ENCODE measurements at regions not wholly inside any gene's neighbourhood (a gene's known extent, or its start where the extent isn't known, plus 50 kb on each side); places are given as distances from the start of the nearest gene placed in this dataset.

DNA sequence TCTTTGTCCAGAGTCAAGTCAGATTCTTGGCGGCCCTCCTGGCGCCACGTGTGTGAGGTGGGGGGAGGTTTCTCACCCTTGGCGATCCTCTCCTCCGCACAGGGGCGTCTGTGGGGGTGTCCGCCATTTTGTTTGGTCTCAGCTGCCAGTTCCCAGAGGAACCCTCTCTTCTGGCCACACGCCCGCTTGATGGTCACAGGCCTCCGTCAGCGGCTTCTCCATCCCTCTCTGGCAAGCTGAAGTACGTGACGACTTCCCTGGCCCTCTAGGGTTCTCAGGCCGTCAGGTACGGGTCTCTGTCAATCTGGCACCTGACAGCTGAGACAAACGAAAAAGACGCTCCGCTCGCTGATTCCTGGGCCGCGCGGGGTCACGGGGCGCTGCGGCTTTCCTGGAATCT lies 272.6 kb downstream of the TRIML1 start:
- Histone ChIP-seq H2AK9ac (replicated peaks; ENCODE audit: low read depth, low read length, poor library complexity) (no peak overlapping the region), H2BK20ac (ENCODE audit: low read depth, low read length) (no peak overlapping the region), H3K9me1 (ENCODE audit: insufficient read depth, low read length) (peaks cover 3% of the 10 kb centered on the region; the same call in 1 of the 2 replicates), H3K23ac (ENCODE audit: low read depth, low read length) (no peak overlapping the region), H3K4me3 (ENCODE audit: insufficient read depth, low read depth, low read length) (no peak overlapping the region), H3K56ac (ENCODE audit: extremely low read depth, insufficient read depth, low read length) (no peak overlapping the region), H4K20me1 (ENCODE audit: insufficient read depth, low read length) (no peaks in the 10 kb centered on the region), H2AFZ (replicated peaks; ENCODE audit: low read length, poor library complexity) (no peak overlapping the region), H2BK5ac (ENCODE audit: low read depth, low read length, poor library complexity, severe bottlenecking) (no peak overlapping the region), H3K27me3 (ENCODE audit: control insufficient read depth, insufficient read depth, low read length) (no peaks in the 10 kb centered on the region), H3K4me1 (ENCODE audit: control insufficient read depth, insufficient read depth, low read length) (peaks cover 7% of the 10 kb centered on the region), H3K4me2 (ENCODE audit: low read depth, low read length) (no peak overlapping the region), H3K4ac (ENCODE audit: low read depth, low read length) (no peak overlapping the region), H3K9ac (ENCODE audit: low read depth, low read length) (no peak overlapping the region), H2BK15ac (ENCODE audit: low read depth, low read length) (no peak overlapping the region), H4K91ac (ENCODE audit: insufficient read depth, low read depth, low read length) (no peak overlapping the region), H3K27ac (ENCODE audit: insufficient read depth, low read length) (no peak overlapping the region), H3K18ac (ENCODE audit: low read depth, low read length) (no peak overlapping the region), H3K9me3 (ENCODE audit: control insufficient read depth, insufficient read depth, low read length) (no peaks in the 10 kb centered on the region; the same call in 1 of the 2 replicates), H4K5ac (ENCODE audit: low read depth, low read length) (no peak overlapping the region), H3K36me3 (ENCODE audit: control insufficient read depth, insufficient read depth, low read length) (no peaks in the 10 kb centered on the region), H3K79me1 (ENCODE audit: low read depth in 1 of 2, low read length in 2 of 2) (no peaks in the 10 kb centered on the region), H3K14ac (replicated peaks; ENCODE audit: low read depth, low read length) (no peak overlapping the region), H2AK5ac (ENCODE audit: low read depth, low read length) (no peak overlapping the region), H4K8ac (ENCODE audit: low read depth in 2 of 2, low read length in 2 of 2) (no peak overlapping the region), H2BK120ac (ENCODE audit: low read depth, low read length) (no peak overlapping the region)
- ChIA-PET CTCF (no interaction called here), POLR2A (ENCODE audit: unreplicated experiment) (no interaction called here)
- intact Hi-C loops (cut with micrococcal nuclease), result no loop called here
- ATAC-seq (ENCODE audit: low read depth), result no peak
- DNase-seq, result no peak
- TF ChIP-seq BHLHE40 (IDR thresholded peaks at IDR 0.05; ENCODE audit: low read depth, low read length) (no peak), POLR2A (IDR thresholded peaks at IDR 0.05; ENCODE audit: low read depth, low read length) (no peak), MAFK (IDR thresholded peaks at IDR 0.05; ENCODE audit: low read depth, low read length) (no peak), CTCF (conservative IDR thresholded peaks at IDR 0.05; ENCODE audit: low read depth, low read length) (no peak), CHD1 (IDR thresholded peaks at IDR 0.05; ENCODE audit: low read depth, low read length) (no peak), ELK1 (IDR thresholded peaks at IDR 0.05; ENCODE audit: borderline replicate concordance, low read depth, low read length) (no peak), RCOR1 (IDR thresholded peaks at IDR 0.05; ENCODE audit: insufficient replicate concordance, low read length) (no peak), MAZ (IDR thresholded peaks at IDR 0.05; ENCODE audit: borderline replicate concordance, low read depth, low read length) (no peak), NFE2L2 (IDR thresholded peaks at IDR 0.05; ENCODE audit: low read depth, low read length) (no peak), SMC3 (IDR thresholded peaks at IDR 0.05; ENCODE audit: low read depth, low read length) (no peak)
- TF ChIP-seq, protein P1, sequence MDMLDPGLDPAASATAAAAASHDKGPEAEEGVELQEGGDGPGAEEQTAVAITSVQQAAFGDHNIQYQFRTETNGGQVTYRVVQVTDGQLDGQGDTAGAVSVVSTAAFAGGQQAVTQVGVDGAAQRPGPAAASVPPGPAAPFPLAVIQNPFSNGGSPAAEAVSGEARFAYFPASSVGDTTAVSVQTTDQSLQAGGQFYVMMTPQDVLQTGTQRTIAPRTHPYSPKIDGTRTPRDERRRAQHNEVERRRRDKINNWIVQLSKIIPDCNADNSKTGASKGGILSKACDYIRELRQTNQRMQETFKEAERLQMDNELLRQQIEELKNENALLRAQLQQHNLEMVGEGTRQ (IDR thresholded peaks at IDR 0.05; ENCODE audit: low read depth, low read length), result no peak
- dilution Hi-C loops (cut with HindIII; ENCODE audit: low sequenced_read_pairs, unreplicated experiment), result no loop called here
- no TSS peak for BruUV-seq (replicated peaks)
- WGBS, 2 experiments (ENCODE audit: extremely low coverage in 2 of 2, insufficient read length in 1 of 2), result 98% methylated on average over 10 of the region's 25 CpGs; no CpG with 5 or more reads in 1 of the 2 experiments
- in situ Hi-C loops (cut with MboI; ENCODE audit: low sequenced_read_pairs), result no loop called here

Data from IMR-90 (cell line).